Fibroblast of lung (primary cell): ENCODE measurements at regions not wholly inside any gene's neighbourhood (a gene's known extent, or its start where the extent isn't known, plus 50 kb on each side); places are given as distances from the start of the nearest gene placed in this dataset.

Experiments used
- EZH2 ChIP-seq: IDR thresholded peaks from 2 replicates; pipeline ENCODE4 v1.5.1; 2012; ENCODE audit warnings: low read length, control low read depth, mild to moderate bottlenecking; ENCODE audit errors: missing control alignments
- TF ChIP-seq, protein P1 (sequence below), 2 donors: IDR thresholded peaks in 1 of 2; conservative IDR thresholded peaks in 1 of 2; 1 replicate in 1 of 2; 2 replicates in 1 of 2; pipeline ENCODE4 v1.5.1; 2011 to 2012; ENCODE audit warnings: low read length in 2 of 2, control low read depth in 1 of 2, inconsistent platforms in 1 of 2, low read depth in 1 of 2, mild to moderate bottlenecking in 1 of 2

DNA sequence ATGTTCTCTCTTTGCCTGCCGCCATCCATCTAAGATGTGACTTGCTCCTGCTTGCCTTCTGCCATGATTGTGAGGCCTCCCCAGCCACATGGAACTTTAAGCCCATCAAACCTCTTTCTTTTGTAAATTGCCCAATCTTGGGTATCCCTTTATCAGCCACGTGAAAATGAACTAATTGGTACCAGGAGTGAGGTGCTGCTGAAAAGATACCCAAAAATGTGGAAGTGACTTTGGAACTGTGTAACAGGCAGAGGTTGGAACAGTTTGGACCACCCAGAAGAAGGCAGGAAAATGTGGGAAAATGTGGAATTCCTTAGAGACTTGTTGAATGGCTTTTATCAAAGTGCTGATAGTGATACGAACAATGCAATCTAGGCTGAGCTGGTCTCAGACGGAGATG, 694.9 kb downstream of the FRK start:
- TF ChIP-seq, protein P1, sequence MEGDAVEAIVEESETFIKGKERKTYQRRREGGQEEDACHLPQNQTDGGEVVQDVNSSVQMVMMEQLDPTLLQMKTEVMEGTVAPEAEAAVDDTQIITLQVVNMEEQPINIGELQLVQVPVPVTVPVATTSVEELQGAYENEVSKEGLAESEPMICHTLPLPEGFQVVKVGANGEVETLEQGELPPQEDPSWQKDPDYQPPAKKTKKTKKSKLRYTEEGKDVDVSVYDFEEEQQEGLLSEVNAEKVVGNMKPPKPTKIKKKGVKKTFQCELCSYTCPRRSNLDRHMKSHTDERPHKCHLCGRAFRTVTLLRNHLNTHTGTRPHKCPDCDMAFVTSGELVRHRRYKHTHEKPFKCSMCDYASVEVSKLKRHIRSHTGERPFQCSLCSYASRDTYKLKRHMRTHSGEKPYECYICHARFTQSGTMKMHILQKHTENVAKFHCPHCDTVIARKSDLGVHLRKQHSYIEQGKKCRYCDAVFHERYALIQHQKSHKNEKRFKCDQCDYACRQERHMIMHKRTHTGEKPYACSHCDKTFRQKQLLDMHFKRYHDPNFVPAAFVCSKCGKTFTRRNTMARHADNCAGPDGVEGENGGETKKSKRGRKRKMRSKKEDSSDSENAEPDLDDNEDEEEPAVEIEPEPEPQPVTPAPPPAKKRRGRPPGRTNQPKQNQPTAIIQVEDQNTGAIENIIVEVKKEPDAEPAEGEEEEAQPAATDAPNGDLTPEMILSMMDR (conservative IDR thresholded peaks at IDR 0.05 in 1 of 2, IDR thresholded peaks at IDR 0.05 in 1 of 2; ENCODE audit: low read depth in 1 of 2, low read length in 2 of 2) = no peak
- no peak for TF ChIP-seq EZH2
